ENCODE measurements at regions not wholly inside any gene's neighbourhood (a gene's known extent, or its start where the extent isn't known, plus 50 kb on each side); places are given as distances from the start of the nearest gene placed in this dataset.

DNA sequence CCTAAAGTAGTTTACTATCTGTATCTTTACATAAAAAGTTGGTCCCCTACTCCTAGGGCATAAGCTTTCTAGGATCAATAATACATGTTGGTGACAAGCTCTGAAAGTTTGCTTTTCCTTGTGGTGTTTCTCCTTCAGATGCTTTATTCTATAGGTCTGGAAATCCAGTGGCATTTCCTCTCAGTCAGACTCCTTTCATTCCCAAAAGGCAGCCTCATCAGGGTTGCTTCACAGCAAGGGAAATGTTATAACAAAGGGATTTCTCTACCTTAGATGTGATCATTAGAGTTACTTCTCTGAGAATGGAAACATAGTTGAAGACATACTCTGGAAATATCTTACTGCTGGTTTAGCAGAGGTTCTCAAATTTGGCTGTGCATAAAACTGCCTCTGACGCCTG lies 1072.4 kb upstream of the ZEB2 start:
- FAIRE-seq (no peak), DNase-seq (ENCODE audit: insufficient read length, low spot score) (no peak)

DNA sequence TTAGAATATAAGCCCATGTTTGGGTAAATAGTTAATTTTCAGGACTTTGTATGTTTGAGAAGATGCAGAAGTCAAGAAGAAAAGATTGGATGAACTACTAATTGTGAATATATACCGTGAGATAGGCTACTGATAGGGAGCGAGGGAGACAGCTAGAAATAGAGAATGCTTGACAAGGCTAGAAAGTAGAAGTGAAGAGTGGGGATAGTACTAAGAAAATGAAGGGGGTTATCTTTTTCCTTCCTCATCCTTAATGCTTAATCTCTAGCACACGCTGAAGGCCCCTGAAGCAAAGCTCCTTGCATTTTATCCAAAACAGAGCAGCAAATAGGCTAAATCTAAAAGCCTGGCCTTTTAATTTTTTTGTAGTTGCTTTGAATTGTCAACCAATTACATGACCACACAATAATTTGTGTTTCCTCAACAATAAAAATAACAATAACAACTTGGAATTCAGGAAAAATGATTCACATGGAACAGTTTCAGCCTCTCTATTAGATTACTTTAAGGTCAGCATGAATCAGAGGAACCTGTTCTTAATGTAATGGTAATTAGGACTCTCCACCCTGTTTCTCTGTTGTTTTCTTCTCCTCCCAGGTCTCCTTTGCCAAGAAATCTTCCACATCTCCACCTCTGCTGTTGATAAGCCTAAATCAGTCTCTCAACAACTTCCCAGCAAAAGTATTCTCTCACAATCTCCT lies 1071.3 kb upstream of the ZEB2 start:
- FAIRE-seq (no peak), DNase-seq (ENCODE audit: insufficient read length, low spot score) (no peak)

DNA sequence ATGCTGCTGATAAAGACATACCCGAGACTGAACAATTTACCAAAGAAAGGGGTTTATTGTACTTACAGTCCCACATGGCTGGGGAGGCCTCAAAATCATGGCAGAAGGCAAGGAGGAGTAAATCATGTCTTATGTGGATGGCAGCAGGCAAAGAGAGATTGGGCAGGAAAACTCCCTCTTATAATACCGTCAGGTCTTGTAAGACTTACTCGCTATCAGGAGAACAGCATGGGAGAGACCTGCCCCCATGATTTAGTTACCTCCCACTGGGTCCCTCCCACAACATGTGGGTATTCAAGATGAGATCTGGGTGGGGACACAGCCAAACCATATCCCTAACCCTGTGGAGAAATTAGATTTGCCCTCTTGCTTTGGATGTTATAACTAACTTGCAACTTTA lies 1068.0 kb upstream of the ZEB2 start:
- FAIRE-seq = no peak
- no peak for DNase-seq (ENCODE audit: insufficient read length, low spot score)

DNA sequence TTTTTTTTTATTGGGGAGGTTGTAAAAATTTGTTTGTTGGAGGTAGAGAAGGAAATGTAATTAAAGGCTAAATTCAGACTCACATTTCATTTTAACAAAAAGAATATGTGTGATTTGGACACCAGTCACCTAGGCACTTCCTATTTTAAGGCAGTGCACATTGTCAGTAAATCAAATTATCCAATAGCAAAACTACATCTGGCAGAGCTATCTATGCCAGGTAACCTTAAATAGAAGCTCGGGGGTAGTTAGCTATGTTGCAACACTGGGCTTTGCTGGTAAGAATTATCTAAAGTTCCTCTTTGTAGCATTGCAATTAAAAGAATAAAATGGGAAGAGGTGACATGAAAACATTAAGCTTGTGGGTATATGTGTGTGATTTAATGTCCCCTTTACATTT lies 1064.4 kb upstream of the ZEB2 start:
- FAIRE-seq (no peak), DNase-seq (ENCODE audit: insufficient read length, low spot score) (no peak)

DNA sequence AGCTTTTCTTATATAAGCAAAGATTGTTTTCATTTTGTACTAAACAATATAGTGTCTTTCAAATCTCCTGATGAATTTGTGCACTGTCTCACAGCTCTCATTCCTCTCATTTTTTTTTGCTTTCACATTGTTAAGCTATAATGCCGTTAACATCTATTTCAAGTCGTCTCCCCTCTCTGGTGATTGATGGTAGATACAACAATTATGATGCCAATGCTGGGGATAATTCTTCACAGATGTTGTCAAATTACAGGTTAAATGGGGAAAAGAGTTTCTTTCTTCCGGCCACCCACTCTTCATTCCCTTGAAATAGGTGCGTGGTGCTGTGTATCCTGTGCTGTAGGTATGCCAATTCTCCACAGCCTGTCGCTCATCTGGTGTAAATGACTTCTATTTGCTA lies 1053.7 kb upstream of the ZEB2 start:
- DNase-seq (ENCODE audit: insufficient read length, low spot score) (no peak), FAIRE-seq (no peak)

DNA sequence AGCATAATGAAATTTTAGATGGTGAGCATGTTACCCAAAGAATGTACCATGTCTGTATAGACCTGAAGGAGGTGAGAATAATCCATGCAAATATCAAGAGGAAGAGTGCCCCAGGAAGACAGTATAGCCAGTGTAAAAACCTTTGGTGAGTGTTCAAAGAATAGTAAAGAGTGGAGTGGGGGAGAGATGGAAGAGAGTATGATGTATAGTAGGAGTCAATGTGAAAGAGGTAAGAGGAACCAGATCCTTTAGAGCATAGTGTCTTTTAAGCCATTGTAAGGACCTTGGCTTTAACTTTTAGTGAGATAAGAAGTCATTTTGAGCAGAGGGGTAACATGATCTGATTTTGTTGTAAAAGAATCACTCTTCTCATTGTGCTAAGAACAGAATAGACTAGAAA lies 1052.3 kb upstream of the ZEB2 start:
- FAIRE-seq = no peak

DNA sequence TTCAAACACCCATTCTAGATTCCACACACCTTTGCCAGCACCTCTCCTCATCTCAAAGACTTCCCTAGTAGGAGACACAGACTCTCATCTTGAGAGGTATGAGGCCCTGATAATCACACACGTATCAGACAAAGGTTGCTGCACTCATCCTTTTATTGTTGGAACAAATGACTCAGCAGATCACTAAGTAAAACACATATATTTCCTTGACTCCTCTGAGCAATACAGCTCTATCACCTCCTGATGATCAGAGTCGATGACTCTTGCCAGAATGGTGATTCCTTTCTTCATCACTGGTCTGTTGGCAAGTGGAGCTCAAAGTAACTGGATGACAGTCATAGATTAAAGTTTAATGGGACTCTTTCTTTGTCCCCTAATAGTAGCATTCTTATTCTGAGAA lies 1049.2 kb upstream of the ZEB2 start:
- DNase-seq (ENCODE audit: insufficient read length, low spot score) = no peak

More for the DNA sequence above, 1052.3 kb upstream of the ZEB2 start:
- no peak for DNase-seq (ENCODE audit: insufficient read length, low spot score)

DNA sequence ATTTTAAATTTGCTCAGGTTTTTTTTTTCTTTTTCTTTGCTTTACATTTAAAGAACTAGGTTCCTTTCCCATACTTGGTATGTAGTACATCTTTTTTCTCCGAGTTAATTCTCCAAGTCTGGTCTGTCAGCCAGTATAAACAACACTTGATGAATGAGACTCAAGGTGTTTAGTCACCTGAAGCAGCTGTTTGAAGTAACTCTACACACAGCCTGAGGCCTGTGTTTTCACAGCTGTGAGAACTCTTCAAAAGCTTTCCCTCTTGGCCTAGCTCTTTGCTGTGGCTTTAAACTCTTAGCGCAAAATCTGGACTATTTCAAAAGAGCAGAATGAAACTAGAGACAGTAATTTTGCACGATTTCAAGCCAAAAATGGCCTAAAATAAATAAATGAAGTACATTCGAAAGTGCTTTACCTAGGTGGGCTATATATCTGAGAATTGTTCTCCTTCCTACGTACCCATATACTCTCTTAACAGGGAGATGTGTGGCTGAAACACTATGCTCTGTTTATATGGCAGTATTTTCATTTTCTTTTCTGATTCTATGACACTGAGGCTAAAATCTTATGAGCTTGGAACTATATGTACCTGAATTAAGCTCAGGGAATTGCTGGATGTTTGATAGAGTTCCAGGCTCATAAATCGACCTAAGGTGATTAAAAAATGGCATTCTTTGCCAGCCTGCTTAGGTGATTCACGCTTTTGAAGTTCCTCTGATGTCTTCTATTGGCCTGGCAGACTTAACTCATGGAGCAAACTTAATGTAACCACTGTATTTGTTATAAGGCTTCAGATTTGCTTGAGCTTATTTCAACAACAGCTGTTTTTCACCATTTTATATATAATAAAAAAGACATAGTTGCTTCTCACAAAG lies 1044.1 kb upstream of the ZEB2 start:
- DNase-seq (ENCODE audit: insufficient read length, low spot score) = no peak
- no peak for FAIRE-seq

More for the DNA sequence above, 1049.2 kb upstream of the ZEB2 start:
- no peak for FAIRE-seq

DNA sequence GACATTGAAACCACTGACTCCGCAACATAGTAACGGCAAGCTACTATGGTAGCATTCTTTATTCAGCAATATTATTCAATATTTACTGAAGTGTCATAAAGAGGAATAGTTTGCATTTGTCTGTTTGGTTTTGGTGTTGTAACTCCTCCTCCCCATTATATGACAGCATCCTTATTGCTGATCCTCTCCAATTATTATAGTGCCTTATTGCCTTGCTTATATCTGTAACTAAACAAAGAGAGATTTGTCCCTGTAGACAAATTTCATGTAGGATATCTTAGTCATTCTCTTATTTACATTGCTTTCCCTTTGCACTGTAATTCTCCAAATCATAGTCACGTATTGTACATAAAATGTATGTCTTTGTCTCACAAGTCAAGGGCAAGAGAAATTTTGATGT lies 1041.2 kb upstream of the ZEB2 start:
- FAIRE-seq (no peak), DNase-seq (ENCODE audit: insufficient read length, low spot score) (no peak)

DNA sequence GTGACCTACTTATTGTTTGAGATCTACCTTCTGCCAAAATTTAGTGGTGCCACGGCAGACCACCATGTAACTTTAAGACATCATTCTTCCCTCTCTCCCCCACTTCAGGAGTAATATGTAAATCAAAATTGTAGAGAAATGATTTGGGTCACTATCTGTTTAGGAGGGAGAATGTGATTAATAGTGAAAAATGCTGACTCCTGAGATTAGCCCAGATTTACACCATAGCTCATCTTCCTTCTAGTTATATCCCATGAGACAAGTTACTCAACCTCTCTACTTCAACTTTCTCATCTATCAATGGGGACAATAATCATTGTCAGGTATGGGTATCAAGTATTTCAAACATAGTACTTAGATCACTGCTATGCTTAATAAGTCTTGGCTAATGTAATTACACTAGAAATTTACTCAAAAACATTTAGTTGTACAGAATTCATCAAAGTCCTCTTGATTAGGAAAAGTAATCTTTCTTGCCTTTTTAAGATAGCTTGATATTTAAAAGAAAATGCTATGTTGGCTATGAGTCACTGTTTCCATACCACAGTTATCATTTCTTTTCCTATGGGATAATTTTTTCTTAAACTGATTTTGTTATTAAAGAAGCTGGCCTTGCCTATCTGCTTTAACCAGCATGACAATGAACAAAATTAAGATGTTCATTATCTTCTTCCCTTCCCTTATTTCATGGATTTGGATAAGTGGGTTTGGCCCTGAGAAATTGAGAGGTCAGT lies 1038.9 kb upstream of the ZEB2 start:
- no peak for DNase-seq (ENCODE audit: insufficient read length, low spot score)
- no peak for FAIRE-seq

DNA sequence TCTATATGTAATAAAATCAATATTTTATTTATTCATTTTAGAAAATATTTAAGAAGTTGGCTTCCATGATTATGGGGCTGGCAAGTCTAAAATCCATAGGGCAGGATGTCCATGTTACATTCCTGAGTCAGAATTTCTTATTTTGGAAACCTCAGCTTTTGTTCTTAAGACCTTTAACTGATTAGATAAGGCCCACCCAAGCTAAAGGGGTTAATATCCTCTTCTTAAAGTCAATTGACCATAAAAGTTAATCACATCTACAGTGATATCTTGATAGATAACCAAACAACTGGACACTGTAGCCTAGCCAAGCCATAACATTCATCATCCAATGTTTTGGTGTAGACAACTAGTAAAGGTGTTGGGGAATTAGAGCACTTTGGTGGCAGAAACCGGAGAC lies 1035.4 kb upstream of the ZEB2 start:
- FAIRE-seq (no peak), DNase-seq (ENCODE audit: insufficient read length, low spot score) (no peak)

DNA sequence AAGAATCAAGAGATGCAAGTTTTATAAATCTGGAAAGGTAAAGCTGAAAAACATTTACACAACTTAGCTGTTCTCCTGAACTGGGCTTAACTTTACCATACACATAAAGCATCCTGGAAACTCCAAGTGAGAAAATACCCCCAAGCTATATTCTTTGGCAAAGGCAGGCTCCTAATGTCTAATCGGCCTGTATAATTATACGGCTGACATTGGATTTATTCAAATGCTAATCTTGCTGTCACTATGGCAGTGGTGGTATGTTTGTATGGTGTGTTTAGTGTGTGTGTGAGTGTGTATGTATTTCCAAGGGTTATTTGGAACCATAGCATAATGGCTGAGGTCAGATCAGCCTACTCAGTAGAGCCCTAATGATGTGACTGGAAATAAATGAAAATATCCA lies 1031.8 kb upstream of the ZEB2 start:
- FAIRE-seq (no peak), DNase-seq (ENCODE audit: insufficient read length, low spot score) (no peak)

DNA sequence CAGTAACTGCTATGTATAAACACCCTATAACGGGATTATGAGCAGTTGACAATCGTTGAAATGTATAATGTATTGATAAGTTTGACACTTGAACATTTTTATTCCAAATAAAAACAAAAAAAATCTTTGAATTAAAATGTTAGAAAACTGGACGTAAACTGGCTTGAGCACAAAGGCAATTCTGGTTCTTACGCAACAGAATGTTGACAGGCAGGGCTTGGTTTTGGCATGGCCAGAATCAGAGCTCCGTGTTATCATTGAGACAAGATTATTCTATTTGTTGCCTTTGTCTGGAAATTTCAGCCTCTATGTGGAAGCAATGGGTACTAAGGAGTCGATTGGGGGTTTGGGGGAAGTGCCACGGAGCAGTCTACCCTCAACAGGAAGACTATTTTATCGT lies 1028.6 kb upstream of the ZEB2 start:
- FAIRE-seq (no peak), DNase-seq (ENCODE audit: insufficient read length, low spot score) (no peak)

DNA sequence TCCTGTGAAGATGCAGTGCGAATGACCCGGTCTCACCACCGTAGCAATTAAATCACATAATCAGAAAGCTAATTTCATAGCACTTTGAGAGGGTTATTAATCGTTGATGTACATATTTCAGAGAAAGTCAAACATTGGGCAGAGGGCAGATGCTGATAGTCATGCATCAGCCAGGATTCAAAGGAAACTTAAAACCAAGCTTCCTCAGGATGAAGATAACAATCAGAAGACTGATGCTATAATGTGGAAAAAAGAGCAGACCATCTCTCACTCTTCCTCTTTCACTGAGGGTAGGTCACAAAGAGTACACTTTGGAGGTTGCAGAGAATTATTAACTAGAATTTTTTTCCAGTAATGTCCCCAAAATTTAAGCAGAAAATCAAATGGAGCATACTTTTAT lies 1027.7 kb upstream of the ZEB2 start:
- no peak for DNase-seq (ENCODE audit: insufficient read length, low spot score)
- FAIRE-seq = no peak

DNA sequence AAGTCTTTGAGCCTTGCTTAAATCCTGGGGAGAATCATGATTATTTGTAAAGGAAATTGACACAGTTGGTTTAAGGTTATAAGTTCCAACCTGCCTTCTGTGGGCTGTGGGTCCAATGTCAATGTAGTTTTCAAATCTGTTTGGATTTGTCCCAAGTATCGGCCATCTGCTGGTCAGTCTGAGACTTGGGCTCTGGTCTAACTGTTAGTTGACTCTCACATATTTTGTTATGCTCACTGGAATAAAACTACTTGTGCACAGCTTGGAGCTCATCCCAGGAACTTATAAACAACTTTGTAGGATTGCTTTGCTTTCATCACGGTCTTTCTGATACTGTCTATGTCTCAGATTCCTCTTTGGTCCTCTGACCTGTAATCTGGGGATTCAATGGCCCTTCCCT lies 1026.2 kb upstream of the ZEB2 start:
- no peak for DNase-seq (ENCODE audit: insufficient read length, low spot score)
- FAIRE-seq = no peak

DNA sequence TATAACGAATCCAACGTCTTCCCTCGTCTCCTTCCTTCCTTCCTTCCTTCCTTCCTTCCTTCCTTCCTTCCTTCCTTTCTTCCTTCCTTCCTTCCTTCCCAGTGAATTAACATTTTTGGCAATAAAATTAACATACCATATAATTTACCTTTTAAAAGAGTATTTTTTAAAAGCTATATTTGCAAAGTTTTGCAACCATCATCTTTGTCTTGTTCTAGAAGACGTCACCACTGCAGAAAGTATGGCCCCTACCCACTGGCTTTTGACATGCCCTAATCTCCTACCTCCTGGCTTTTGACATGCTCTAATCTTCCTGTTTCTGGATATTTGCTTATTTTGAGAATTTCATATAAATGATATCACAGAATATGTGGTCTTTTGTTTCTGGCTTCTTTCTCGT lies 1023.9 kb upstream of the ZEB2 start:
- FAIRE-seq = no peak

DNA sequence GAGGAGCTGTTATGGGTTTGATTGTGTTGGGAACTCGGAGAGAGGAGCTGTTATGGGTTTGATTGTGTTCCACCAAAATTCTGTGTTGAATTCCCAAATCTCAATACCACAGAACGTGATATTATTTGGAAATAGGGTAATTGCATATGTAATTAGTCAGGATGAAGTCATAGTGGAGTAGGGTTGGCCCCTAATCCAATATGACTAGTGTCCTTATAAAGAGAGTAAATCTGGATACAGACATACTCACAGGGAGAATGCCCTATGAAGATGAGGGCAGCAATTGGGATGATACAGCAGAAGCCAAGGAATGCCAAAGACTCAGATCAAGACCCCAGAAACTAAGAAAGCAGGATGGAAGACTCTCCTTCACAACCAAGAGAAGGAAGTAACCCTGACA lies 1023.2 kb upstream of the ZEB2 start:
- DNase-seq (ENCODE audit: insufficient read length, low spot score) = no peak
- FAIRE-seq = no peak

More for the DNA sequence above, 1023.9 kb upstream of the ZEB2 start:
- DNase-seq (ENCODE audit: insufficient read length, low spot score) = no peak

DNA sequence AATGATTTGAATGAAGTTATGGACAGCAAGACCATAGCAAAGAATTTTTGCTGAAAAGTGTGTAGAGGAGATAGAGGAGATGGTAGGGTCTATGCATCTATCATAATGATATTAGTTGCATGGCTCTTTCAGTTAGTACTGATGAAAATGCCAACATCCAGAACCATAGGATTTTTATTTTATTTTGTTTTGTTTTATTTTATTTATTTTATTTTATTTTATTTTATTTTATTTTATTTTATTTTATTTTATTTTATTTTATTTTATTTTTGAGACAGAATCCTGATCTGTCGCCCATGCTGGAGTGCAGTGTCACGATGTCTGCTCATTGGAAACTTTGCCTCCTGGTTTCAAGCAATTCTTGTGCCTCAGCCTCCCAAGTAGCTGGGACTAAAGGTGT lies 1021.1 kb upstream of the ZEB2 start:
- no peak for FAIRE-seq
- DNase-seq (ENCODE audit: insufficient read length, low spot score) = no peak

DNA sequence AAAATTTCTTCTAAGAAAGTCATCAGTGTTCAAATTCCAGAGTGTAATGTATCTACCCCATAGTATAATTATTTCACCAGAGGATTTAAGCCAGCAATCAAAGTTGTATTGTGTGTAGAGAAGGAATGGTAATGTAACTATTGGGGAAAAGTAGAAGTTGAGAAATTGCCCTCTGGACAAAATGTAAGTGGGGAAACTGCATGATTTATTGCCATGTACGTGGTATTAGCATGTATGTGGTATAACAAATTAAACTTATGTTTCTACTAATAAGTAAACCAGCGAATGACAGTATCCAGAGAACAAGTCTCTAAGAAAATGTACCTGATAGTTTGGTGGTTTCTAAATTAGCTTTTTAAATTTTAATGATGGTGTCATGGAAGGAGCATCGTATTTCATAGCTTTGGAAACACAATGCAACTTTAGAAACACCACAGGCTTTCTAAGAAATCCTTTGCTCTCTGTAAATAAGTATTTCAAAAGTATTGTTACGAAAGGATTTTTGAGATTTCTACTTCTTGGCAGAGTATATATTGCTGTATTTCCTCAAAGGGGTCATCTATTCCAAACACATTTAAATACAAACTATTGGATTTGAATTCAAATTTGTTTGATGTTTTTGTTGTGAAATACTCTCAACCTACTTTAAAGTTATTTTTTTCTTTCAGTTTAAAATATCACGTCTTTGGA lies 1018.9 kb upstream of the ZEB2 start:
- FAIRE-seq = no peak
- DNase-seq (ENCODE audit: insufficient read length, low spot score) = no peak

DNA sequence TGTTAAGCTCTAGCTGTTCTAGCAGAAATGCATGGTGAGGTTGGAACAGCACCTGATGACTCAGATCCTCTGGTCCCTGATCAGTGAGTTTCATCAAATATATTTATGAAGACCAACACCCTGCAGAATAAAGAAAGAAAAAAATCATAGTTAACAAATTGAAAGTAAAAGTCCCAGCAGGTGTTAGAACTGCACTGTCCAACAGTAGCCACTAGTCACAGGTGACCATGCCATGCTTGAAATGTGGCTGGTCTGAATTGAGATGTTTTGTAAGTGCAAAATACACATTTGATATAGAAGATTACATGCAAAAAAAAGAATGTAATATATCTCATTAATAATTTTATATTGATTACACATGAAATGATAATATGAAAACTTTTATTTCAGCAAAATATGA lies 1010.7 kb upstream of the ZEB2 start:
- no peak for FAIRE-seq
- DNase-seq (ENCODE audit: insufficient read length, low spot score) = no peak

DNA sequence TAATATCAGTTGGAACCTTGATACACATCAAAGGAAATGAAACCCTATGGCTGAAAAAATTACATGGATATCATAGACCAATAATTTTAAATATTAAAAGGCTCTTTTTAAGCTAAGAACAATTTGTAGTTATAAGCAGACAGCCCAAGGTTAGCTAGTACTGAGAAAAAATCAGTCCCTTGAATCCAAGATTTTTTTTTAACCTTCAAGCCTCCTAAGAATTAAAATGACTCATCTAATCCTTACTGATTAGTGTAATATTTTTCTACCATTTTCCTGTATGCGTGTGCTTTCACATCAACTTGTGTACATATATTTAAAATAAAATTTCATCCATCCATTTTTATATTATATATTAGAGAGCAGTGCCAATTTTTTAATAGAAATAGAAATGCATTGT lies 1004.9 kb upstream of the ZEB2 start:
- FAIRE-seq = no peak
- DNase-seq (ENCODE audit: insufficient read length, low spot score) = no peak

All from GM19239 (cell line).